ENCODE measurements at regions not wholly inside any gene's neighbourhood (a gene's known extent, or its start where the extent isn't known, plus 50 kb on each side); places are given as distances from the start of the nearest gene placed in this dataset.

DNA sequence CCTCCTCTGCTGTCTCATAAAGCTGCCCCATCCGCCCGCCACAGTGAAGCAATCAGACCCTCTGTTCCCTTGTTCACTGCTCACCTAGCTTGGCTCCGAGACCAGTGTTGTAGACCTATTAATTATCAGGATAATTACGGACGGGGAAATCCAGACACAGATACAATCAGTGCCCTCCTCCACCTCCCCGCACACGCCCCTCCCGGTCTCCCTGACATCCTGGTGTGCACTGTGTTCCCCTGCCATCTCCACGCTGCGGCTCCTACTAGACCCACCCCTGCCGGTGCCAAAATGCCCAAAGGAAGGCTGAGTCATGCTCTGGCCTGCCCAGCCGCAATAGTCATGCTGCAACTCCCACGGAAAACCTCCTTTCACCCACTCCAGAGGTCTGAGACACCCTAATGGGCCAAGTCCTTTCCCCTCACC is 277.3 kb upstream of the TLE3 start:
- TF ChIP-seq CTCF (IDR thresholded peaks at IDR 0.05) (no peak), POLR2A (IDR thresholded peaks at IDR 0.05) (no peak)
